GM04503 (cell line): ENCODE measurements at regions not wholly inside any gene's neighbourhood (a gene's known extent, or its start where the extent isn't known, plus 50 kb on each side); places are given as distances from the start of the nearest gene placed in this dataset.
"Not testable (repeated sequence)": the region's sequence is repeated elsewhere in the genome, so short reads cannot be mapped to it uniquely, and the experiment has no call there.

Source experiments
- DNase-seq: peaks from one replicate; pipeline ENCODE4 v3.0.0-alpha.2; 2012; ENCODE audit warnings: low read depth

DNA sequence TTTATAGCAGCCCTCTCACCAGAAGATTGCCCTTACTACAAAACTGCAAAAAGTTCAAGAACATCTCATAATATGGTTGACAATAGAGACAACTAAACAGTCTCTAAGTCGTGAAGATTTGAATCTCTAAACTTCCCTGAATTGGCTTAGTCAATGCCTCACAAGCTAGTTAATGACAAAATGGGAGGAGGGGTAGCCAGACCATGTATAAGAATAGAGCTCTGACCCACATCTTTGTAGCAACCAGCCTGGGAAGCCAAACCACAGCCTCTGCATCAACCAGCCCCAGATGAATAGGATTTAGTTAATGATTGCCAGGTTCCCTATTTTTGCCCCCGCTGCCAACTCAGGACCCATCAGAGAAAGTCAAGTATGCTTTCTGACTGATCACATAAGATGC lies 1265.9 kb upstream of the PCDH10 start:
- DNase-seq: not testable (repeated sequence)

DNA sequence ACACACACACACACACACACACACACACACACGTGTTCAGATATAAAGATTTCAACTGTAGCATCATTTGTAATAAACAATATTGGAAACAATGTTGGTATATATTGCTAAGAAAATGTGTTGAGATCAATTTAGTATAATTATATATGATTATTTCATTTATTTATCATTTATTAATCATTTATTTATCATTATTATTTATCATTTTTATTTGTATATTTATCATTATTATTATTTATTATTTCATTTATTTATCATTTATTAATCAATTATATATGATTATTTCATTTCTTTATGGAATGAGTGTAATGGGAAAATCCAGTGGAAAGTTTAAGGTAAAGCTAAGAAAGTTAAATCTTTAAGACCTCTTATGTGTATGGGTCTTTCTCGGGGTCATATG lies 1223.4 kb upstream of the PCDH10 start:
- not testable (repeated sequence) for DNase-seq

DNA sequence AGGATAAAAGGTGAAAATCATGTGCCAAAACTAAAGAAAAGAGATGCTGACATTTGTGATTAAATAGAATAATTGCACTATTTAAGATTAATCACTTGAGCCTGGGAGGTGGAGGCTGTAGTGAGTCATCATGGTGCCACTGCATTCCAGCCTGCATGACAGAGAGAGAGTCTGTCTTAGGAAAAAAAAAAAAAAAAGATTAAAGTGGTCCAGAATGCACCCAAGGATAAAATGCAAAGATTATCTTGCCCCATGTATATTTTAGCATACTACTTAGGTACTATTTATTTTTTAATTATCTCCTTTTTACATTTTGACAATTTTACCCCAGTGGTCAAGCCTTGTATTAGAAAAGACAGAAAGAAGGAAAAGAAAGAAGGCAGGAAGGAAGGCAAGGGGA lies 1181.4 kb upstream of the PCDH10 start:
- peak; percentile 12 for DNase-seq

DNA sequence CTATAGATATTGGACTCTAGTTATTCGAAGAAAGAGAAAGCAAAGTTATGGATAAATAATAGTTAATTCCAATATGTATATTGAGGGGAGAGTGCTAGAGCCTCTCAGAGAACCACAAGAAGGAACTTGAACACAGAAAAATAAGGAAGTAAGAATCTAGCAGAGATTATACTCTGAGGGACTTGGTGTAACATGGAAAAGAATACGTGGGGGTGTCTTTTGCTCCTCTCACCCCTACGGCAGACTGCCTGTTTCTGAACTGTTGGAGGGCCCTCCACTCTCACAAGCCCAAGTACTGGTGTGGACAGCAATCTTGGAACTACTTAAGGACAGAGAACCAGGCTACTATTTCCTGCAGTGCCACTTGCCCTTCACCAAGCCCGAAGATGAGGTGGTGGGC lies 1174.4 kb upstream of the PCDH10 start:
- DNase-seq: no peak

DNA sequence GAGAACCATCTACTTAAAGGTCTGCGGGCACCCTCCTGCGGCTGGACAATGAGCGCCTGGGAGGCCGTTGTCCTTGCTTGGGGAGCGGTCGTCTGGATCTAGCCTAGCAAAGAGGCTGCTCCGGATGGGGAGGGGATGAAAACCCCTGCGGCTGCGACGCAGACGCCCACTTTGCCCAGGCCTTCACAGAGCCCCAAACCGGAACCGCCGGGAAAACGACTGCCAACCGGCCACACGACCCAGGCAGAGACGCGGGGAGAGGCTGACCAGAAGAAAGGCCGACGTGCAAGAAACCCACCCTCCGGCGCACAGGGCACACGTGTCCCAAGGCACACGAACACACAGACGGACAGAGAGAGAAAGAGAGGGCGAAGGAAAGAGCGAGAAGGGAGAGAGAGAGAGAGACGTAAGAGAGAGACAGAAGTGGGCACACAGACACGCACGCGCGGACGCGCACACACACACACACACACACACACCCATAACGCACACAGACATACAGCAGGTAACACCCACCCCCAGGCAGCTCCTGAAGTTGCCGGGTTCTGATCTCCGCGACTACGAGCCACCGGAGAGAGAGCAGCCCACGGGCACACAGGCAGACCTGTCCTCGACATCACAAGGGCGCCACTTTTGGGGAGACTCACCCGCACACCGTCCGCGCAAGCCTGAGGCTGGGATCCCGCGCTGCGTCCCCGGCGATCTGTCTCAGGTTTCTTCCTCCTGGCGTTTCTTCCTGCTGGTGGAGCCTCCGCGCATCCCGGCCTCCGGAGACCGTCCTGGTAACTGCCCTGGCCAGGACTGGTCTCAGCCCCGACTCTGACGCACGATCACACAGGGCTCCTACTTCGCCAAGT lies 1173.6 kb upstream of the PCDH10 start:
- DNase-seq: not testable (repeated sequence)

DNA sequence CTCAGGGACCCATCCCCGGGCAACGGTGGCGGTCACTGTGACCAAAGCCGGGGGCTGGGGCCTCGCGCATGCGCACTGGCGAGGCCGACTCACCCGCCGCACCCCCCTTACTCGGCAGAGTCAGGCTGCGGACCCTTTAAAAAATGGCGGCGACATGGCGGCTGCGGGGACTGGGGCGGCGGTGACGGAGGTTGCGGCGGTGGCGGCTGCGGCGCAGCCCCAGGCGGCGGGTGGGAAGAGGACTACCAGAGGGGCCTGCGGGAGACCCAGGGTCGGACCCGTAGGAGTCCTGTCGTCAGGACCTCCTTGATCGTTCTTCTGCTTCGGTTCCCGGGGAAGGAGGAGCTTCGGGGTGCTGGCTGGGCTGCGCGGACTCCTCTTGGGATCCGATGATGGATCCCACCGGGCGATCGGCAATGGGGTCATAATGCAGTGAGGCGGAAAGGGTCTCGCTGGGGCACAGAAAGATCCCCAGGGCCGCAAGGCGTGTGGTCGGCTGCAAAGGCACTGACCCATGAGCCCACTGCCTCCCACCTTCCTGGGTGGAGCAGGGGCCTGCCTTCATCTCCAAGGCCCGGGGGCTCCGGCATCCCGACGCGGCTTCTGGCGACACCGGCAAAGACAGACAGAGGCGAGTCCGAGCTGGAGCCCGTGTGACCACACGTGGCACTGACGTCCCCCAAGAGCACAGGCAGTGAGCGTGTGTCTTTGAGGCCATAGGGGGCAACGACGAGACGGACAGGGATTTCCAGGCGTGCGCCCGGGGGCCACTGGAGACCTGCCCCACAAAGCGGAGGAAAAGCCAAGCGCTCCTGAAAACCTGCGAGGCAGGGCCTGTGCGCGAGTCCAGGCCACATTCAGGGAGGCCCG lies 1172.7 kb upstream of the PCDH10 start:
- not testable (repeated sequence) for DNase-seq

DNA sequence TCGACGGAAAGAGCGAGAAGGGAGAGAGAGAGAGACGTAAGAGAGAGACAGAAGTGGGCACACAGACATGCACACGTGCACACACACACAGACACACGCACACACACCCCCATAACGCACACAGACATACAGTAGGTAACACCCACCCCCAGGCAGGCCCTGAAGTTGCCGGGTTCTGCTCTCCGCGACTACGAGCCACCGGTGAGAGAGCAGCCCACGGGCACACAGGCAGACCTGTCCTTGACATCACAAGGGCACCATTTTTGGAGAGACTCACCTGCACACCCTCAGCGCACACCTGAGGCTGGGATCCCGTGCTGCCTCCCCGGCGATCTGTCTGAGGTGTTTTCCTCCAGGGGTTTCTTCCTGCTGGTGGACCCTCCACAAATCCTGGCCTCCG lies 1171.0 kb upstream of the PCDH10 start:
- no peak for DNase-seq

DNA sequence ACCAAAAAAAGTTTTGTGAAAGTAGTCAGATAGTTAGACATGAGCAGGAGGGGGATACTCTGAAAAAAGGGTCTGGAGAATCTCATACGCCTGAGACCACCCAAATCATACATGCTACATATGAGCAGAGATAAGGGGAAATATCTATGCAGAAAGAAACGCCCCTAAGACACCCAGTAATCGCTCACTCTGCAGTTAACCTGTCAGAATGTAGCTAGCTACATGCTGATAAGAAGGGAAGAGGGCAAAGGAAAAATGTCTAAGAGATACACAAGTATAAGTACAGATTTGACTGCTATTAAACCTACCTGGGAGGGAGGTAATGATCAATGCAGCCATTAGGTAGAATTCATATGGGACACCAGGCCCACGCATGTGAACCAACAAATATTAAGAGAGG lies 1159.5 kb upstream of the PCDH10 start:
- no peak for DNase-seq

DNA sequence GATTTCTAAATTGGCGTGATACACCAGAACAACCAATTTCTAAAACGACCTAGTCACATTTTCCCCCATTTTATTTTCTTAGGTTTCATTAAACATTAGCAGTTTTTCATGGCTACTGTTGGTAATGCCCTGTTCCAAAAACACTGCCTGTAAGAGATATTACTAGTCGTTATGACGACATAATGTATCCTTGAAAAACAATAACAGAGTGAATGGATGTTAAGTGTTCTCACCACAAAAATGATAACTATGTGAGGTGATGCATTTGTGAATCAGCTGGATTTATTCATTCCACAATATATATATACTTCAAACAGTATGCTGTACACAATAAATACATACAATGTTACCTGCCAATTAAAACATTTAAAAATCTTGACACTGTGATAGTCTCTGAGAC lies 1147.6 kb upstream of the PCDH10 start:
- DNase-seq: peak; percentile 34

DNA sequence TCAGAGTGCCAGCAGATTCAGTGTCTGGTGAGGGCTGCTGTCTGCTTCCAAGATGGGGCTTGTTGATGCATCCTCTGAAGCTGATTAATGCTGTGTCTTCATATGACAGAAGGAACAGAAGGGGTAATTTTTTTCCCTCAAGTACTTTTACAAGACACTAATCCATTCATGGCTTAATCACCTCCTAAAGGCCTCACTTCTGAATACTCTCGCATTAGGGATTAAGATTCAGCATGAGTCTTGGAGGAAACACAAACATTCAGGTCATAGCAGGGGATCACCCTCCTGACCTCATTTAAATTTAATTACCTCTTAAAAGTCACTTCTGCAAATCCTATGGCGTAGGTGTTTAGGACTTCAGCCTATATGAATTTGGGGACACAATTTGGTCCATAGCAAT lies 1145.5 kb upstream of the PCDH10 start:
- no peak for DNase-seq

DNA sequence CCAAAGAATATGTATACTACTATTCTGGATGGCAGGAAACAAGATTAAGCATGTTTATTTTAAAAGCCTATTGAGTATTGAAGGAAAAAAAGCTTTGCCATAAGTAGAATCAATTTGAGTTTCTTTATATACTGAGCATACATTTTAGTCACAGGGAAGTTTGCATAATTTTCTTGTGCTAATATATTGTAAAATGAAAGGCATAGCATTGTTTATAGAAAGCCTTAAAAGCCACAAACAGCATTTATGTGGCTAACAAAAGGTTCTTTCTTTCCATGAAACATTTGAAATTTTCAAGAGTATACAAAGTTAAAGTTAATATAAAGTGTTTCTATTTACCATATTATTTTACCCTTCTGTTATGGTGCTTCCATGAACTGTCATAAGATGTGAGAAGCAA lies 1133.8 kb upstream of the PCDH10 start:
- no peak for DNase-seq

DNA sequence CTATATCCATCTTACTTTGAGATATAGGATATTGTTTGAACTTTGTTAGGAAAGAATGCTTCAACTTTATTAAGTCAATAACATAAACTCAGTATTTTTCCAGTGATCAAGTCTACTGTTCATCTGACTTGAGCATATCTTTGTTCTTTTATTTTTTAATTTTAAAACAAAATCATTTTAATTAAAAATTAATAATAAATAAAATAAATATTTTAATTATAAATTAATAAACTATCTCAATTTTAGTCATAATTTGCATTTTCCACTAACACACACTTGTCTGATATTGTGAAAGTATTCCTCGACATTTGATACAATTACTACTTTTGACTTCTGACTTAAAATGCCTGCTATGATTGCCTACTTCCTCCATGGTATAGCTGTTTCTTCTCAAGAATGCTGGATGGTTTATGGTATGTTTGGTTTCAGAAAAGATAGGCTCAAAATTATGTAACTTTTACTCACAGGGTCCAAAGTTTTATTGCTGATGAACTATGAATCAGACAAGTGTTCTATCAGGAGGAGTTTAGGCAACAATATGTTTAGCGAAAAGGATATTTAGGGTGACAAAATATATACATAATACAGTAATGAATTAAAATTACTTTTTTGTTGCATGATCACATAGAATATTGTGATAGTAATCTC lies 1132.3 kb upstream of the PCDH10 start:
- no peak for DNase-seq

DNA sequence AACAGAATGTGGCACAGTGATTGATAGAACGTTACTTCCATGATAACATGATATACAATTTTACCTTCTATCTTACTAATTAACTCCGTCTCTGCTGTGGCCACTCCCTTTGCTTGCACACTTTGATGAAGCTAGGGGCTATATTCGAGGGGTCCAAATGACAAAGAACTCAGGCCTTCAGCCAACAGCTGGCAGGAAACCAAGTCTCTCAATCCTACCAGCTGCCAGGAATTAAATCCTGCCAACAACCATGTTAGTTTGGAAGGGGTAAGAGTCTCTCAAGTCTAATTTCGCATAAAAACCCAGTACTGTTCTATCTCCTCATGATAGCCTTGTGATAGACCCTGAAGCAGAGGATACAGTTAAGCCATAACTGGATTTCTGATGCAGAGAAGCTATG lies 1122.9 kb upstream of the PCDH10 start:
- no peak for DNase-seq

DNA sequence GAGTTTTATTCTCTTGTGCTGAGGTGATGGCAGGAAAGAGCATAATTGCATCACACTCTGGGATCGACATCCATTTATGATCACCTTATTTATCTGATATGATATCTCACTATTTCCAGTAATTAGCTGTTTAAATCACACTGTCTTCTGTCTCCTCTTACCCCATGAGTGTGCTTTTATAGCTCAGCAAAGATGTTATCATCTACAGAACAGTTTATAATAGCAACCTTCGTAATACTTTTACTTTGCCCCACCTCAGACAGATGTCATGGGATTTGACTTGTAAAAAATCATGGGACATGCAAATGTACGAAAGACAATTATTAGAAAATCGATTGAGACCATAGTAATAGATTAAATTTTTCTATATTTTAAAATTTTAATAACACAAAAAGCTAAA lies 1122.3 kb upstream of the PCDH10 start:
- DNase-seq: no peak

DNA sequence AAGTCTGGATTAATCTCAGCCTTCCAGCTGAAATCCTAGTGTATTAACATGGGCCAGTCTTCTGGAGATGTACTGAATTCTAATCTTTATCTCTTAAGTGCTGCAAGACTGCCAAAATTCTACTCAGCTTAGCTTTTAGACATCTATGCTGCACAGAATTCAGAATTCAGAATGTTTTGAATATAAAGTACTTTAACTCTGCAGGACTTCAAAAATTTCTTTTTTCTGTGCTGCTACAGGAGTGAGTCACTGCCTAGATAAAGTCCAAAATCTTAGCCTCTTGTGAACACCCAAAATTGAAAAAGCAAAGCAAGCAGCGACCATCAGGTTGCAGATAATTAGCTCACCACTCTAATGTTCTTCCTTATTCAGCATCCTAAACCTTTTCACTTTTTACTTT lies 1092.6 kb upstream of the PCDH10 start:
- DNase-seq: no peak

DNA sequence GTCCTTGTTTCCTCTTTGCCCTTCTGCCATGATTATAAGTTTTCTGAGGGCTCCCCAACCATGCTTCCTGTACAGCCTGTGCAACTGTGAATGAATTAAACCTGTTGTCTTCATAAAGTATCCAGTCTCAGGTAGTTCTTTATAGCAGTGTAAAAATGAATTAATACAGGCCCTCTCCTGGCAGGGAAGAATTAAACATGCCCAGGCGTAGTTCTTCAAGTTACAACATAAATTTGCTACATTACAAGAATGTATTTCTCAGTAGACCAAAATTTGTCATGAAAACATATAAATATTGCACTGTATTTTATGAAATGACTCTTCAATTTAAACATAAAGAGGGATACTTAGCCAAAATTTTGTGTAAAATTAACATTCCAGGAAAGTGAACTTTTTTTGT lies 1089.9 kb upstream of the PCDH10 start:
- DNase-seq: no peak

DNA sequence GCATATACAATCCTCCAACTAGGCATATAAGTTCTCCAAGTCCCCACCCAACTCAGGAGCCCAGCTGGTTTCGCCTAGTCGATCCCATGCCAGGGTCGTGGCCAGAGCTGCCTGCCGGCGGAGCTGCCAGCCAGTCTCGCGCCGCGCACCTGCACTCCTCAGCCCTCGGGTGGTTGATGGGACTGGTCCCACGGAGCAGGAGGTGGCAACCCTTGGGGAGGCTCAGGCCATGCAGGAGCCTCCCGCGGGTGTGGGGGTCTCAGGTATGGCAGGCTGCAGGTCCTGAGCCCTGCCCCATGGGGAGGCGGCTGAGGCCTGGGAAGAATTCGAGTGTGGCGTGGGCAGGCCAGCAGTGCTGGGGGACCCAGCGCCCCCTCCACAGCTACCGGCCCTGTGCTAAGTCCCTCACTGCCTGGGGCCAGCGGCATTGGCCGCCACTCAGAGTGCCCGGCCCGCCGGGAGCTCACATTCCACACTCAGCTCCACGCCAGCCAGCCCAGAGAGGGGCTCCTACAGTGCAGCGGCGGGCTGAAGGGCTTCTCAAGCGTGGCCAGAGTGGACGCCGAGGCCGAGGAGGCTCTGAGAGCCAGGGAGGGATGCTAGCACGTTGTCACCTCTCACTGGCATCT lies 1086.4 kb upstream of the PCDH10 start:
- no peak for DNase-seq

DNA sequence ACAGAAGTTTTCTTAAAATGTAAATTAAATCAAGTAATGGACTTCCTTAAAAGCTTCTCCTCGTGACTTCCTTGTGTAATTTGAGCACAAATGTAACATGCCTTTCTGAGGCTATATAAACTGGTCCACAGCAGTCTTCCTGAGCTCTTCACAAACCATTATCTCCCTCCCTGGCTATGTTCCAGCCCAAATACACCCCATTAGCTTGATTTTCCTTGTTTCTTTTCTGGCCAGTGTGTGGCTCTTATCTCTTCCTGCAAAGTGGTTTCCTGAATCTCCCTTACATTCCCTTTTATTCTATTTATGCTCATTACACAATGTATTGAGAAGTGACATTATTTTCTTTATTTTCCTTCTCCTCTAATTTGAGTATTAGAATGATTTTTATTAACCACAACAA lies 1085.3 kb upstream of the PCDH10 start:
- DNase-seq: no peak

DNA sequence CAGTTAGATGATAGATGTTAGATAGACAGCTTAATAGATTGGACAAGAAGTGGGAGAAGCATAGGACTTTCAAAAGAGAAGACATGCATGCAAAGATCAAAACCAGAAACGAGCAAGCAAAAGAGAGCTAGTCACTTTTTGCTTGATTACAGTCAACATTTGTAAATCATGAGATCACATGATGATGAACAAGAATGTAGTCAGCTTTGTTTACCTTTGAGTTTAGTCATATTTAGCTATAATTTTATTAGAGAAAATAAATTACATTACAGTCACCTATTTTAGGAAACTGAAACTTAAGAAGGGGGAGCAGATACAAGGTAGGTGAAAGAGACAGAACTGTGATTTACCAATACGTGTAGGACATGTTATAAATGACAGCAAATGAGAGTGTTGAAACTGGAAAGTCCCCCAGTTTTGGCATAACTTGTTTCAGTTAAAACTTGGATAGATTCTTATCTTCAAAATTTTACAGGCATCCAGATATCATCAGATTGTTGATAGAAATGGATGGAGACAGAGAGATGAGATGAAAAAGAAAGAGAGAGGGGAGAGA lies 1083.1 kb upstream of the PCDH10 start:
- no peak for DNase-seq

DNA sequence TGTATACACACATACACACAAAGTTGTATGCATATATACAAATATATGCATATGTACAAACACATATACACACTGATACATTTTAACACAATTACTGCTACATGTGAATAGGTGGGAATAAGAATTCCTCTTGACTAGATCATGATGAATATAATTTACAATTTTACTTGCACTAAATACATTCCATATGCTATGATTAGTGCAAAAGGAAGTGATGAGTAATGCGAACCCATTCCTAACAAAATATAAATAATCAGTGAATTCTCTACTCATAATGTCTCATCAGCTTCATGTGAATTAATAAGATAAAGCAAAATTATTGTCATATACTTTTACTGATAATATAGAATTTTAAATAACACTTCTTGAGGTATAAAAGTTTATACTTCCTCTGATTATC lies 1077.3 kb upstream of the PCDH10 start:
- DNase-seq: no peak

DNA sequence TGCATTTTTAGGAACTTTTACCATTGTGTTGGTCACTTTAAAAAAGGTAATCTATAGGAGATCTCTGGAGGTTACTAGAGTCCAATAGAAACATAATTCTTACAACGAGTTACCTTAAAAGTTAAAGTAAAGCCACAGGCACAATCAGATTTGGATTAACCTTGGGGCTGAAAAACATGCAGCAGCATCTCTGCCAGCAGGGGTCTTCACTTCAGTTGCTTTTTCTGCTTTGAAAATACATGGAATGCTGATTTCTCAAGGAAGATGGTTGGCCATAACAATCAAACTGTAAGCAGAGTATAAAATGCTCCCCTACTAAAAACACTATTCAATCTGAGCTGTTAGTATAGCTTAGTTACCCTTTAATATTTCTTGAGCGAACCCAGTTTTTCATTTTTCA lies 1072.3 kb upstream of the PCDH10 start:
- DNase-seq: no peak

DNA sequence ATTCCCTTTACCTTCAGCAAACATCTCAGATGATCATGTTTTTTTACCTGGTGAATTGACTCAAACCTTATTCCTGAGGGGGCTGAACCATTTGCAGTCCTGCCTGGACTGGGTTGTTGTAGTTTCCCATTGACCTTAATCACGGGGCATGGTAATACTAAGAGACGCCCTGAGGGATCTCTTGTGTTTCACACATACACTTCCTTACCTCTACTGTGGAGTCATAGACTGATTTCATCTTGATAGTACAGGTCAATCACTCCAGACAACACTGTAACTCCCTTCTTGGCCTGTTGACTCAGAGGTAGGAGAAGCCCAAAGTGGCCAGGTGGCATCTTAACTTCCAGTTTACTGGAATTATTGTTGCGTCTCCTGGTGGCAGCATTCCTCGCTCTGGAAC lies 1064.0 kb upstream of the PCDH10 start:
- no peak for DNase-seq
